Stimulated activated CD8-positive, alpha-beta memory T cell treated with anti-CD3 and anti-CD28 coated beads, Interleukin-12 subunit alpha, Interleukin-12 subunit beta, amount 100 ng/mL, for 1 hour (primary cell): ENCODE measurements at regions not wholly inside any gene's neighbourhood (a gene's known extent, or its start where the extent isn't known, plus 50 kb on each side); places are given as distances from the start of the nearest gene placed in this dataset.

ENCODE experiments used
- DNase-seq: peaks from one replicate; pipeline ENCODE4 v3.0.0-alpha.2; 2020; ENCODE audit warnings: low read depth

DNA sequence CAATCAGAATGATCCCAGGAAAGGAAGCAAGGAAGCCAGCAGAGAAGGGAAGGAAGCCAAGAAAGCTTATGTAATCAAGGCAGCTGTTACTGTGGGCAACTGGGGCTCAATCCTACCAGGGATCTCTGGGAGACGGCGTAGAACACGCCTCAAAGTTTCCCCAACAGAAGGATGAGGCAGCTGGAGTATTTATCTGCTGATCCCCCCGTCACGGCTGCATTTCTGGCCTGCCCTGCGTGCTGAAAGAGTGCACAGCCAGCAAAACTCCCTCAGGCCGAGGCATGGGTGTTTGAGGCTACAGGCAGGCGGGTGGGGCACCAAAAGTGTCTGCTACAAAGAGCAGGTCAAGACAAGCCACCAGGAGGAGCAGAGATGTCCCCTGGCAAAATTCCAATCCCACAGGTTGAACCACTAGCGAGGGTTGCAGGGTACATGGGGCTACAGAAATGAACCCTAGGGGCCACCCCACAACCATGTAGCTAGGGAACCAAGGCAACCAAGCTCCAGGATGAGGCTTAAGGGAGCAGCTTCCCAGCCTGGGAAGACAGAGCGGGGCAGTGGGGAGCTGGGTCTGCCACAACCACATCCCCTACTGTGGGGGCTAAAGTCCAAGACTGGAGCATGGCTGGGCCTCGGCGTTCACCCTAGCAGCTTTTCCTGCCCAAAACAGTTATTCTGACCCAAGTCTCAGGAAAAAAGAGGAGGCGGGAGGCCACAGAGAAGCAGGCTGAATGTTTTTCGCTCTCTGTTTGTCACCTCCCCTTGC, 113.4 kb downstream of the BCOR start:
- no peak for DNase-seq

- DNase-seq: no peak
These were observed 112.7 kb downstream of the BCOR start for GRCh38 chrX:39985071-39985470.

DNA sequence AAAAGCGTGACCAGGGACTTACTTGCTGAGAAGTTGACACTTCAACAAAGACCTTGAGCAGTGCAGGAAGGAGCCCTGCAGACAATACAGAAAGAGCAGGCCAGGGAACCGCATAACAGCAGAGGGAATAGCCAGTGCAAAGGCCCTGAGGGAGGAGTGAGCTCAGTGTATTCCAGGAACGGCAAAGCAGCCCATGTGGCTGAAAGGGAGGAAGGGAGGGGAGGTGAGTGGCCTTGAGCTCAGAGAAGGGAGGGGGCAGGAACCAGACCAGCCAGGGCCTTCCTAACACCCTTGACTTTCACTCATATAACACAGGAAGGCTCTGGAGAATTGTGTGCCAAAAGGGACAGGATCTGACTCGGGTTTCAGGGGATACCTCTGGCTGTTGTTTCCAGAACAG, 112.2 kb downstream of the BCOR start:
- no peak for DNase-seq

DNA sequence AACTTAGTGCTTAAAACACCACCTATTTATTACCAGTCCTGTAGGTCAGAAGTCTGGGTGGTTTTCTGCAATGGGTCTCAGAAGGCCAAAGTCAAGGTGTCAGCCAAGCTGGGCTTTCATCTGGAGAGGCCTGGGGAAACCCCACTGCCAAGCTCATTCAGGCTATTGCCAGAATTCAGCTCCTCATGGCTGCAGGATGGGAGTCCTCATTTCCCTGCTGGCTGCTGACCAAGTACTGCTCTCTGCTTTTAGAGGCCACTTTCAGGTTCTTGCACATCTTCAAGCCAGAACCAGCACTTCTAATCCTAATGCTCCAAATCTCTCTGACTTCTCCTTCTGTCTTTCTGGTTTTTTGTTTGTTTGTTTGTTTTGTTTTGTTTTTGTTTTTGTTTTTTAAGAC, 109.3 kb downstream of the BCOR start:
- no peak for DNase-seq

DNA sequence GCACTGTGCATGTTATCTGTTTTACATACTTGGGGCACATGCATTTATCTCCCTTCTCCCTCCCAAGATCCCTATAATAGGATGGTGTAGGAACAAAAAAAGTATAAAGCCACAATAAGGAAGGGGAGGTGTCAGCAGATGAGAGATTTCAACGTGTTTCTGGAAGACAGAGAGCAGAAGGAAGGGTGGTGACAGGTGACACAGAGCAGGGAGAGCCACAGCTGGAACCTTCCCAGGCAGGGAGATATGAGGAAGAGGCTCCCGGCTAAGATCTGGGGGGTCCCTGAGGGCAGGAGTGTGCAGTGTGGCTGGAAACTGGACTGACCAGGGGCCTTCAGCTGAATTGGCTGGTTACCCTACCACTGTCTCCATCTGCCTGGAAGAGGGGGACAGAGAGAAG, 107.4 kb downstream of the BCOR start:
- no peak for DNase-seq

- no peak for DNase-seq
These were observed 105.5 kb downstream of the BCOR start for GRCh38 chrX:39992300-39992699.

GRCh38 chrX:39995457-39995856, 102.3 kb downstream of the BCOR start:
- no peak for DNase-seq

DNA sequence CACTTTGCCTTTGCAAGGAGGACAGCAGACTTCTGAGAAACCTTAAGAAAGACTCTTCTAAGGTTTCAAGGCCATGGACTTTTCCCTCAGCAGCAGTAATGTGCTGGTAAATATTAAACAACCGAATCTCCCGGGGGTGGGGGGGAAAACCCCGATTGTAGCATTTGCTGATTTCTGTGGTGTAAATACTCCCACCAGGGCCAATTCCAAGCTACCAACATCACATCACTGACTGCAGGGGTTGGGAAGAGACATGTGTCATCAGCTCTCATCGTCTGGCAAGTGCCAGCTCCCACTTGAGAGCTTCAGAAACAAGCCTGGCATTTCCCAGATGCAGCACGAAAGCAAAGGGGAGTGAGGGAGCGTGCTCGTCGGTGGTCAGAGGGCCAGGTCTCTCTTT, 101.2 kb downstream of the BCOR start:
- no peak for DNase-seq

DNA sequence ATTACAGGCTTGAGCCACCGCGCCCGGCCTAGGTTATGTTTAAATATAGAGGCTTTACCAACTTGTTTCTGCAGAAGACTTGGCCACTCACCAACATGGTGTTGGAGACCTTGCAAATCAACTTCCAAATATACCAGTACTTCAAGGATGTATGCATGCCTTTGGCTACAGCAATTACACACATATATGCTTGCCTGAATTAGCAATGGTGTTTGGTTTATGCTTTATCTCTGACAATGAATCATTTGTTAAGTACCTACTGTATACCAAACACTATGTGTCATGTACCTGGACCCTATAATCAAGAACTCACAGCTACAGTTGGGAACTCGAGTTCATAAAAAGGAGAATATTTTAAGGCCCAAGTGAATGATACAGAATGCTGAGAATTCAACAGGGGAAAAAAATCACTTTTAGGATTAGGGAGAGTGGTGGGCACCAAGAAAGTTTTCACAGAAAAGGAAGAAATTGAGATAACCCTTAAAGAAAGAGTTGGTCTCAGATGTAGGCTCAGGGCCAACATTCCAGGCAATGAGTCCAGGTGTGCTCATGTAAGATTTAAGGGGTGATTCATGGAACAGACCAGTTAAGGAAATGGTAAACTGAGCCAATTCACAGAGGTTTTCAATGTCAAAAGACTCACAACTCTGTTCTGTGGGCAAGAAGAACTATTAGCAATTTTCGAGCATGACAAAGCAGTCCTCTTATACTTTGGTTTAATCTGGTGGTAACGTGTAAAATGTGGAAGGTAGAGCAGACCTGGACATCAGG, 98.9 kb downstream of the BCOR start:
- no peak for DNase-seq
